Neural cell (in vitro differentiated cells): ENCODE measurements at regions not wholly inside any gene's neighbourhood (a gene's known extent, or its start where the extent isn't known, plus 50 kb on each side); places are given as distances from the start of the nearest gene placed in this dataset.

Experiments
- H2AFZ ChIP-seq: fragments of 200-600, 300-800 bp; sonication (generic), shearing (Covaris generic); 2 replicates; pipeline ENCODE4 v1.6.0; 2014; ENCODE audit warnings: low read depth, mild to moderate bottlenecking, antibody characterized with exemption, low read length, moderate library complexity
- H3F3A ChIP-seq: fragments of 200-600 bp; shearing (Covaris generic); 2 replicates; pipeline ENCODE4 v1.6.1; 2016; ENCODE audit warnings: mild to moderate bottlenecking, moderate library complexity, mixed read lengths, antibody characterized with exemption, low read length; ENCODE audit not compliant: insufficient read depth, poor library complexity, severe bottlenecking
- H3K27ac ChIP-seq: fragments of 200-600, 300-800 bp; sonication (generic), shearing (Covaris generic); 2 replicates; pipeline ENCODE4 v1.5.1; 2014; ENCODE audit warnings: mild to moderate bottlenecking, low read length, moderate library complexity
- H3K27me3 ChIP-seq: fragments of 300-800, 200-600 bp; sonication (generic), shearing (Covaris generic); 2 replicates; pipeline ENCODE4 v1.6.0; 2014; ENCODE audit warnings: mild to moderate bottlenecking, low read depth, low read length, moderate library complexity; ENCODE audit not compliant: insufficient read depth
- H3K36me3 ChIP-seq: fragments of 300-800, 200-600 bp; sonication (generic), shearing (Covaris generic); 2 replicates; pipeline ENCODE4 v1.5.1; 2014; ENCODE audit warnings: mild to moderate bottlenecking, antibody characterized with exemption, low read length, moderate library complexity; ENCODE audit not compliant: insufficient read depth
- H3K4me2 ChIP-seq: fragments of 300-800, 200-600 bp; sonication (generic), shearing (Covaris generic); 2 replicates; pipeline ENCODE4 v1.6.0; 2014; ENCODE audit warnings: mild to moderate bottlenecking, low read length
- H3K4me3 ChIP-seq: fragments of 300-800, 200-600 bp; sonication (generic), shearing (Covaris generic); 2 replicates; pipeline ENCODE4 v1.5.1; 2014; ENCODE audit warnings: mild to moderate bottlenecking, low read length, moderate library complexity
- H3K79me2 ChIP-seq: fragments of 200-600 bp; shearing (Covaris generic); replicated peaks from 2 replicates; pipeline ENCODE4 v1.6.0; 2014; ENCODE audit warnings: mild to moderate bottlenecking, low read length, moderate library complexity; ENCODE audit not compliant: insufficient read depth
- H3K9ac ChIP-seq: fragments of 300-800, 200-600 bp; sonication (generic), shearing (Covaris generic); 2 replicates; pipeline ENCODE4 v1.6.1; 2016; ENCODE audit warnings: mild to moderate bottlenecking, low read length, mixed read lengths
- H3K9me2 ChIP-seq: fragments of 200-600 bp; shearing (Covaris generic); 2 replicates; pipeline ENCODE4 v1.6.1; 2016; ENCODE audit warnings: mild to moderate bottlenecking, low read length, mixed read lengths; ENCODE audit not compliant: insufficient read depth
- H3K9me3 ChIP-seq: fragments of 200-600, 300-800 bp; sonication (generic), shearing (Covaris generic); 2 replicates; pipeline ENCODE4 v1.6.1; 2016; ENCODE audit warnings: mild to moderate bottlenecking, mixed run types, low read length, moderate library complexity, mixed read lengths
- H4K20me1 ChIP-seq: fragments of 200-600 bp; shearing (Covaris generic); 2 replicates; pipeline ENCODE4 v1.6.1; 2016; ENCODE audit warnings: mild to moderate bottlenecking, mixed run types; ENCODE audit not compliant: insufficient read depth
- EP300 ChIP-seq: fragments of 450-650 bp; conservative IDR thresholded peaks from 2 replicates; pipeline ENCODE4 v1.6.1; 2014; ENCODE audit warnings: antibody characterized with exemption, mild to moderate bottlenecking, moderate library complexity; ENCODE audit not compliant: poor library complexity, severe bottlenecking
- EZH2 ChIP-seq: fragments of 200-600, 300-800 bp; shearing (Covaris generic), sonication (generic); IDR thresholded peaks from 2 replicates; pipeline ENCODE4 v1.6.1; 2014; ENCODE audit warnings: antibody characterized with exemption, low read length, borderline replicate concordance, mild to moderate bottlenecking; ENCODE audit not compliant: insufficient read depth, poor library complexity, severe bottlenecking
- MXI1 ChIP-seq: fragments of 450-650 bp; conservative IDR thresholded peaks from 2 replicates; pipeline ENCODE4 v1.6.1; 2014; ENCODE audit warnings: antibody characterized with exemption, mild to moderate bottlenecking; ENCODE audit not compliant: poor library complexity, severe bottlenecking
- POLR2AphosphoS5 ChIP-seq: IDR thresholded peaks from 2 replicates; pipeline ENCODE4 v1.6.1; 2012
- RAD21 ChIP-seq: fragments of 450-650 bp; conservative IDR thresholded peaks from 2 replicates; pipeline ENCODE4 v1.6.1; 2014; ENCODE audit warnings: antibody characterized with exemption, mild to moderate bottlenecking, moderate library complexity
- SMC3 ChIP-seq: fragments of 450-650 bp; conservative IDR thresholded peaks from 2 replicates; pipeline ENCODE4 v1.6.1; 2014; ENCODE audit warnings: antibody characterized with exemption, mild to moderate bottlenecking, moderate library complexity; ENCODE audit not compliant: poor library complexity
- TAF1 ChIP-seq: IDR thresholded peaks from 2 replicates; pipeline ENCODE4 v1.6.1; 2012; ENCODE audit warnings: low read depth
- TF ChIP-seq, protein P1 (sequence below): IDR thresholded peaks from 2 replicates; pipeline ENCODE4 v1.6.1; 2012; ENCODE audit warnings: borderline replicate concordance
- TF ChIP-seq, protein P2 (sequence below): fragments of 450-650 bp; IDR thresholded peaks from 2 replicates; pipeline ENCODE4 v1.5.1; 2014; ENCODE audit warnings: antibody characterized with exemption, mild to moderate bottlenecking, moderate library complexity; ENCODE audit not compliant: poor library complexity, severe bottlenecking

DNA sequence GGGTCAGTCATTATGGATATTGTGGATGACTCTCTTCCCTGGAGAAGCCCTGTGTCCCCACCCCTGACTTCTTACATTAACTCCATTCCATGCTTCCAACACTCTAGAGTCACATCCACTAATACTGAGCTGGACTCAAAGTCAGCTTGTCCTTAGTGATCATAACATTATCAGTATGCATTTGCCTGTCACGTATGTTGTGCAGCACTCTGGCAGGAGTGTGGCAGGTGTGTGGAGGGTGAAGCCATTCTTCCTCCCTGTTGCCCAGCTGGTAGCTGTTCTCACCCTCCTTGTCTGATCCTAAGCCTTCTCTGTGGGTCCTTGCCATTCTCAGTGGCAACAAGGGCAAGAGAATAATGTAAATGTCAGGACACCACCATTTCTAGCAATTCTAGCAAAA, 334.1 kb upstream of the RAB6C start:
- Histone ChIP-seq H3K9me2 (no peaks in the 10 kb centered on the region), H3K4me2 (no peak overlapping the region), H3K4me3 (no peak overlapping the region), H3K27ac (no peak overlapping the region), H3K79me2 (no peaks in the 10 kb centered on the region), H3K9ac (no peak overlapping the region), H3K27me3 (no peaks in the 10 kb centered on the region), H3K9me3 (no peaks in the 10 kb centered on the region), H3F3A (no peaks in the 10 kb centered on the region), H4K20me1 (no peaks in the 10 kb centered on the region), H3K36me3 (no peaks in the 10 kb centered on the region), H2AFZ (no peak overlapping the region)
- TF ChIP-seq POLR2AphosphoS5 (peak; percentile 72), MXI1 (no peak), EP300 (peak; percentile 43)
- TF ChIP-seq, protein P1, sequence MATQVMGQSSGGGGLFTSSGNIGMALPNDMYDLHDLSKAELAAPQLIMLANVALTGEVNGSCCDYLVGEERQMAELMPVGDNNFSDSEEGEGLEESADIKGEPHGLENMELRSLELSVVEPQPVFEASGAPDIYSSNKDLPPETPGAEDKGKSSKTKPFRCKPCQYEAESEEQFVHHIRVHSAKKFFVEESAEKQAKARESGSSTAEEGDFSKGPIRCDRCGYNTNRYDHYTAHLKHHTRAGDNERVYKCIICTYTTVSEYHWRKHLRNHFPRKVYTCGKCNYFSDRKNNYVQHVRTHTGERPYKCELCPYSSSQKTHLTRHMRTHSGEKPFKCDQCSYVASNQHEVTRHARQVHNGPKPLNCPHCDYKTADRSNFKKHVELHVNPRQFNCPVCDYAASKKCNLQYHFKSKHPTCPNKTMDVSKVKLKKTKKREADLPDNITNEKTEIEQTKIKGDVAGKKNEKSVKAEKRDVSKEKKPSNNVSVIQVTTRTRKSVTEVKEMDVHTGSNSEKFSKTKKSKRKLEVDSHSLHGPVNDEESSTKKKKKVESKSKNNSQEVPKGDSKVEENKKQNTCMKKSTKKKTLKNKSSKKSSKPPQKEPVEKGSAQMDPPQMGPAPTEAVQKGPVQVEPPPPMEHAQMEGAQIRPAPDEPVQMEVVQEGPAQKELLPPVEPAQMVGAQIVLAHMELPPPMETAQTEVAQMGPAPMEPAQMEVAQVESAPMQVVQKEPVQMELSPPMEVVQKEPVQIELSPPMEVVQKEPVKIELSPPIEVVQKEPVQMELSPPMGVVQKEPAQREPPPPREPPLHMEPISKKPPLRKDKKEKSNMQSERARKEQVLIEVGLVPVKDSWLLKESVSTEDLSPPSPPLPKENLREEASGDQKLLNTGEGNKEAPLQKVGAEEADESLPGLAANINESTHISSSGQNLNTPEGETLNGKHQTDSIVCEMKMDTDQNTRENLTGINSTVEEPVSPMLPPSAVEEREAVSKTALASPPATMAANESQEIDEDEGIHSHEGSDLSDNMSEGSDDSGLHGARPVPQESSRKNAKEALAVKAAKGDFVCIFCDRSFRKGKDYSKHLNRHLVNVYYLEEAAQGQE: peak; percentile 14

DNA sequence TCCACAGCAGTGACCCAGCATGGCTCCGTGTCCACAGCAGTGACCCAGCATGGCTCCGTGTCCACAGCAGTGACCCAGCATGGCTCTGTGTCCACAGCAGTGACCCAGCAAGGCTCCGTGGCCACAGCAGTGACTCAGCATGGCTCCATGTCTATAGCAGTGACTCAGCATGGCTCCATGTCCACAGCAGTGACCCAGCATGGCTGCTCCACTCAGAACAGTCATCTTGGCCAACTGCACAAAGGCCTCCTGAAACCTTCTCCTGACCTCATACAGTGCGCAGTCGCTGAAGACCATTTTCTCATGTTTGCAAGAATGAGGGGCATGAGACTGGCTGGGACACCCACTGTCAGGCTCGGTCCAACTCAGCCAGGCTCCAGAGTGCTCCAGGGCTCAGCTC, 333.4 kb upstream of the RAB6C start:
- Histone ChIP-seq H3K9ac (no peak overlapping the region), H3K4me3 (no peak overlapping the region), H3K79me2 (no peaks in the 10 kb centered on the region), H3F3A (no peaks in the 10 kb centered on the region), H3K27me3 (no peaks in the 10 kb centered on the region), H3K9me2 (no peaks in the 10 kb centered on the region), H4K20me1 (no peaks in the 10 kb centered on the region), H3K4me2 (no peak overlapping the region), H3K9me3 (no peaks in the 10 kb centered on the region), H3K27ac (no peak overlapping the region), H2AFZ (no peak overlapping the region), H3K36me3 (no peaks in the 10 kb centered on the region)
- TF ChIP-seq SMC3 (no peak), RAD21 (no peak), EZH2 (no peak), TAF1 (no peak), MXI1 (no peak), POLR2AphosphoS5 (no peak), EP300 (no peak)
- TF ChIP-seq, protein P1: no peak
- TF ChIP-seq, protein P2, sequence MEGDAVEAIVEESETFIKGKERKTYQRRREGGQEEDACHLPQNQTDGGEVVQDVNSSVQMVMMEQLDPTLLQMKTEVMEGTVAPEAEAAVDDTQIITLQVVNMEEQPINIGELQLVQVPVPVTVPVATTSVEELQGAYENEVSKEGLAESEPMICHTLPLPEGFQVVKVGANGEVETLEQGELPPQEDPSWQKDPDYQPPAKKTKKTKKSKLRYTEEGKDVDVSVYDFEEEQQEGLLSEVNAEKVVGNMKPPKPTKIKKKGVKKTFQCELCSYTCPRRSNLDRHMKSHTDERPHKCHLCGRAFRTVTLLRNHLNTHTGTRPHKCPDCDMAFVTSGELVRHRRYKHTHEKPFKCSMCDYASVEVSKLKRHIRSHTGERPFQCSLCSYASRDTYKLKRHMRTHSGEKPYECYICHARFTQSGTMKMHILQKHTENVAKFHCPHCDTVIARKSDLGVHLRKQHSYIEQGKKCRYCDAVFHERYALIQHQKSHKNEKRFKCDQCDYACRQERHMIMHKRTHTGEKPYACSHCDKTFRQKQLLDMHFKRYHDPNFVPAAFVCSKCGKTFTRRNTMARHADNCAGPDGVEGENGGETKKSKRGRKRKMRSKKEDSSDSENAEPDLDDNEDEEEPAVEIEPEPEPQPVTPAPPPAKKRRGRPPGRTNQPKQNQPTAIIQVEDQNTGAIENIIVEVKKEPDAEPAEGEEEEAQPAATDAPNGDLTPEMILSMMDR: no peak
